ENCODE measurements at regions not wholly inside any gene's neighbourhood (a gene's known extent, or its start where the extent isn't known, plus 50 kb on each side); places are given as distances from the start of the nearest gene placed in this dataset.
"Not testable (repeated sequence)": the region's sequence is repeated elsewhere in the genome, so short reads cannot be mapped to it uniquely, and the experiment has no call there.

- TF ChIP-seq CTCF (conservative IDR thresholded peaks at IDR 0.05; ENCODE audit: low read depth, low read length); EZH2 (IDR thresholded peaks at IDR 0.05; ENCODE audit: borderline replicate concordance, low read depth, low read length, poor library complexity, severe bottlenecking): not testable (repeated sequence)
Observed at GRCh38 chr5:56372491-56372890, 139.4 kb upstream of the ANKRD55 start.
